IMR-90 (cell line): ENCODE measurements at regions not wholly inside any gene's neighbourhood (a gene's known extent, or its start where the extent isn't known, plus 50 kb on each side); places are given as distances from the start of the nearest gene placed in this dataset.

Source experiments
- ATAC-seq: fragments of 200-7000 bp; cut with Tn5 transposase; 2 replicates; pipeline ENCODE4 v1.9.1; 2020; ENCODE audit warnings: low read depth, mild to moderate bottlenecking, moderate library complexity
- BruUV-seq: library from RNA; stranded (reverse); fragments of 400-500 nt; replicated peaks from 2 replicates; lab custom pipeline; 2021; lab: Mats Ljungman, UMichigan
- CTCF ChIA-PET: fragments of 300-600 bp; formaldehyde crosslinking; extraction: SDS; loops from one replicate; lab custom pipeline; 2021; ENCODE audit warnings: antibody characterized with exemption; lab: Yijun Ruan, JAX
- POLR2A ChIA-PET: fragments of 300-600 bp; sonication (Branson Sonifier 250); formaldehyde crosslinking; loops from one replicate; lab custom pipeline; 2022; ENCODE audit warnings: antibody characterized with exemption; ENCODE audit not compliant: unreplicated experiment; lab: Charles Lee
- DNase-seq: peaks from one replicate; pipeline ENCODE4 v3.0.0; 2013
- H2AFZ ChIP-seq: replicated peaks from 2 replicates; pipeline ENCODE3; 2013; ENCODE audit warnings: low read length, mild to moderate bottlenecking; ENCODE audit not compliant: poor library complexity
- H2AK5ac ChIP-seq: 2 replicates; pipeline ENCODE4 v1.6.1; 2013; ENCODE audit warnings: low read depth, low read length, inconsistent platforms
- H2AK9ac ChIP-seq: replicated peaks from 2 replicates; pipeline ENCODE3; 2013; ENCODE audit warnings: mild to moderate bottlenecking, low read depth, low read length, moderate library complexity; ENCODE audit not compliant: poor library complexity
- H2BK120ac ChIP-seq: 2 replicates; pipeline ENCODE4 v1.6.1; 2013; ENCODE audit warnings: low read depth, low read length, inconsistent platforms
- H2BK15ac ChIP-seq: 3 replicates; pipeline ENCODE4 v1.6.1; 2013; ENCODE audit warnings: low read depth, low read length, inconsistent platforms
- H2BK20ac ChIP-seq: 2 replicates; pipeline ENCODE4 v1.6.1; 2013; ENCODE audit warnings: low read depth, mild to moderate bottlenecking, inconsistent platforms, low read length, moderate library complexity
- H2BK5ac ChIP-seq: 2 replicates; pipeline ENCODE4 v1.6.1; 2013; ENCODE audit warnings: mild to moderate bottlenecking, low read depth, low read length, inconsistent platforms; ENCODE audit not compliant: poor library complexity, severe bottlenecking
- H3K14ac ChIP-seq: replicated peaks from 2 replicates; pipeline ENCODE4 v1.6.1; 2013; ENCODE audit warnings: low read depth, low read length, inconsistent platforms
- H3K18ac ChIP-seq: 2 replicates; pipeline ENCODE4 v1.6.1; 2013; ENCODE audit warnings: low read depth, low read length, control low read depth
- H3K23ac ChIP-seq: 2 replicates; pipeline ENCODE4 v1.6.1; 2013; ENCODE audit warnings: low read depth, low read length, inconsistent platforms
- H3K27ac ChIP-seq: 2 replicates; pipeline ENCODE4 v1.5.1; 2013; ENCODE audit warnings: mild to moderate bottlenecking, control low read depth, low read length; ENCODE audit not compliant: insufficient read depth
- H3K27me3 ChIP-seq: 2 replicates; pipeline ENCODE4 v1.6.1; 2013; ENCODE audit warnings: low read length; ENCODE audit not compliant: control insufficient read depth, insufficient read depth
- H3K36me3 ChIP-seq: 2 replicates; pipeline ENCODE4 v1.6.1; 2013; ENCODE audit warnings: low read length, mixed read lengths; ENCODE audit not compliant: control insufficient read depth, insufficient read depth
- H3K4ac ChIP-seq: 2 replicates; pipeline ENCODE4 v1.6.1; 2013; ENCODE audit warnings: low read depth, low read length, inconsistent platforms
- H3K4me1 ChIP-seq: 2 replicates; pipeline ENCODE4 v1.6.1; 2013; ENCODE audit warnings: low read length, mixed read lengths; ENCODE audit not compliant: control insufficient read depth, insufficient read depth
- H3K4me2 ChIP-seq: 2 replicates; pipeline ENCODE4 v1.6.1; 2013; ENCODE audit warnings: low read depth, mild to moderate bottlenecking, control low read depth, low read length, moderate library complexity
- H3K4me3 ChIP-seq: 2 replicates; pipeline ENCODE4 v1.5.1; 2013; ENCODE audit warnings: low read depth, mild to moderate bottlenecking, control low read depth, low read length, moderate library complexity; ENCODE audit not compliant: insufficient read depth
- H3K56ac ChIP-seq: 2 replicates; pipeline ENCODE4 v1.6.1; 2013; ENCODE audit warnings: low read length, inconsistent platforms; ENCODE audit not compliant: insufficient read depth; ENCODE audit errors: extremely low read depth
- H3K79me1 ChIP-seq, 2 experiments: 2 replicates each; pipeline ENCODE4 v1.6.1; 2013; ENCODE audit warnings: low read length in 2 of 2, inconsistent platforms in 1 of 2, low read depth in 1 of 2
- H3K9ac ChIP-seq: 2 replicates; pipeline ENCODE4 v1.6.1; 2013; ENCODE audit warnings: low read depth, low read length, control low read depth
- H3K9me1 ChIP-seq: 2 replicates; pipeline ENCODE4 v1.6.1; 2013; ENCODE audit warnings: low read length, inconsistent platforms; ENCODE audit not compliant: insufficient read depth
- H3K9me3 ChIP-seq: 2 replicates; pipeline ENCODE4 v1.6.1; 2013; ENCODE audit warnings: low read length; ENCODE audit not compliant: control insufficient read depth, insufficient read depth
- H4K20me1 ChIP-seq: 2 replicates; pipeline ENCODE4 v1.6.1; 2013; ENCODE audit warnings: low read length, inconsistent platforms; ENCODE audit not compliant: insufficient read depth
- H4K5ac ChIP-seq: 2 replicates; pipeline ENCODE4 v1.6.1; 2013; ENCODE audit warnings: mild to moderate bottlenecking, low read depth, low read length, control low read depth
- H4K8ac ChIP-seq, 2 experiments: 2 replicates each; pipeline ENCODE4 v1.6.1; 2013; ENCODE audit warnings: low read depth in 2 of 2, low read length in 2 of 2, control low read depth in 1 of 2, inconsistent platforms in 1 of 2
- H4K91ac ChIP-seq: 2 replicates; pipeline ENCODE4 v1.6.1; 2013; ENCODE audit warnings: low read depth, low read length, inconsistent platforms; ENCODE audit not compliant: insufficient read depth
- BHLHE40 ChIP-seq: fragments of 150-350 bp; IDR thresholded peaks from 2 replicates; pipeline ENCODE4 v1.6.1; 2016; ENCODE audit warnings: mild to moderate bottlenecking, low read depth, low read length
- WGBS, 2 experiments: methylation state at CpG; one replicate each; pipeline versions ENCODE4 v1.1.5 to v1.1.7; 2013; ENCODE audit warnings: missing lambda C conversion rate in 2 of 2; ENCODE audit not compliant: insufficient read length in 1 of 2; ENCODE audit errors: extremely low coverage in 2 of 2; 5-methylcytosine and 5-hydroxymethylcytosine counted together
- dilution Hi-C: fragments of 300-500 bp; cut with HindIII; formaldehyde crosslinking; loops from one replicate; pipeline ENCODE4 v1.14.3; 2018; ENCODE audit warnings: low sequenced_read_pairs; ENCODE audit not compliant: unreplicated experiment
- in situ Hi-C: fragments of 300-500 bp; cut with MboI; formaldehyde crosslinking; loops from 3 replicates; pipeline ENCODE4 v1.14.3; 2019; ENCODE audit warnings: low sequenced_read_pairs, inconsistent platforms, mixed read lengths
- intact Hi-C: fragments of 100-400 bp; cut with micrococcal nuclease; formaldehyde crosslinking; loops from 2 replicates; pipeline ENCODE4 v1.10.0; 2022

GRCh38 chr13:44032802-44033201 is 153.1 kb downstream of the LACC1 start:
- H3K27ac ChIP-seq: no peak overlapping the region
- H3K9me1 ChIP-seq: no peaks in the 10 kb centered on the region
- H4K91ac ChIP-seq: no peak overlapping the region
- H3K4me3 ChIP-seq: no peak overlapping the region
- H3K27me3 ChIP-seq: peaks cover 22% of the 10 kb centered on the region
- no peaks in the 10 kb centered on the region for H4K20me1 ChIP-seq
- WGBS, 2 experiments: no CpG with 5 or more reads among the region's 3 CpGs
- H2AK5ac ChIP-seq: no peak overlapping the region
- H3K56ac ChIP-seq: no peak overlapping the region
- no peak overlapping the region for H2AK9ac ChIP-seq
- no peak overlapping the region for H3K4ac ChIP-seq
- DNase-seq (no peak), ATAC-seq (no peak)
- TF ChIP-seq BHLHE40: no peak
- no peak overlapping the region for H4K8ac ChIP-seq
- H3K18ac ChIP-seq: no peak overlapping the region
- H2BK120ac ChIP-seq: no peak overlapping the region
- no peak overlapping the region for H3K23ac ChIP-seq
- intact Hi-C loops: no loop called here
- no peak overlapping the region for H4K5ac ChIP-seq
- no peaks in the 10 kb centered on the region for H3K79me1 ChIP-seq
- ChIA-PET CTCF (no interaction called here), POLR2A (interaction anchor here (0.5 kb wide), 1 partner anchor 68 kb away, joined by 3 read pairs; no protein-coding TSS in a partner anchor)
- no peak overlapping the region for H2AFZ ChIP-seq
- H3K9ac ChIP-seq: no peak overlapping the region
- H3K36me3 ChIP-seq: no peaks in the 10 kb centered on the region
- no peak overlapping the region for H2BK5ac ChIP-seq
- H3K4me2 ChIP-seq: no peak overlapping the region
- dilution Hi-C loops: no loop called here
- in situ Hi-C loops: no loop called here
- H2BK15ac ChIP-seq: no peak overlapping the region
- no peaks in the 10 kb centered on the region for H3K4me1 ChIP-seq
- no peak overlapping the region for H3K14ac ChIP-seq
- no TSS peak for BruUV-seq
- H3K9me3 ChIP-seq: no peaks in the 10 kb centered on the region; the same call in 1 of the 2 replicates
- H2BK20ac ChIP-seq: no peak overlapping the region
